Nephron progenitor cell (in vitro differentiated cells): ENCODE measurements at regions not wholly inside any gene's neighbourhood (a gene's known extent, or its start where the extent isn't known, plus 50 kb on each side); places are given as distances from the start of the nearest gene placed in this dataset.
A peak's percentile ranks its signal among the peaks of the same experiment; 100 is the strongest.

Experiments used
- DNase-seq: peaks from one replicate; pipeline ENCODE4 v3.0.0; 2021
- H3K27ac Mint-ChIP-seq: 2 replicates; pipeline ENCODE4 v1.8.0; 2021; ENCODE audit warnings: mild to moderate bottlenecking, moderate library complexity, mixed read lengths
- H3K27me3 Mint-ChIP-seq: 2 replicates; pipeline ENCODE4 v1.8.0; 2021; ENCODE audit warnings: mild to moderate bottlenecking, low read depth, mixed read lengths; ENCODE audit not compliant: poor library complexity
- H3K36me3 Mint-ChIP-seq: 2 replicates; pipeline ENCODE4 v1.8.0; 2021; ENCODE audit warnings: low read depth, mixed read lengths
- H3K4me1 Mint-ChIP-seq: 2 replicates; pipeline ENCODE4 v1.8.0; 2021; ENCODE audit warnings: mixed read lengths
- H3K4me3 Mint-ChIP-seq: 2 replicates; pipeline ENCODE4 v1.8.0; 2021; ENCODE audit warnings: mild to moderate bottlenecking, moderate library complexity, mixed read lengths
- H3K9me3 Mint-ChIP-seq: 2 replicates; pipeline ENCODE4 v1.8.0; 2021; ENCODE audit warnings: mild to moderate bottlenecking, moderate library complexity, mixed read lengths
- CTCF ChIP-seq: fragments of 200-600 bp; sonication (generic); IDR thresholded peaks from 2 replicates; pipeline ENCODE4 v1.5.0; 2021; ENCODE audit warnings: antibody characterized with exemption

GRCh38 chr2:9127316-9127715 lies 79.3 kb upstream of the ASAP2 start:
- Mint-ChIP-seq H3K27ac (no peak overlapping the region), H3K9me3 (peaks cover 26% of the 10 kb centered on the region)

GRCh38 chr2:9126540-9126939 lies 80.1 kb upstream of the ASAP2 start:
- TF ChIP-seq CTCF: no peak
- no peak for DNase-seq
- H3K4me3 Mint-ChIP-seq: no peak overlapping the region
- H3K27ac Mint-ChIP-seq: no peak overlapping the region
- peaks cover 21% of the 10 kb centered on the region for H3K9me3 Mint-ChIP-seq
- H3K27me3 Mint-ChIP-seq: peaks cover 4% of the 10 kb centered on the region
- peaks cover 10% of the 10 kb centered on the region for H3K36me3 Mint-ChIP-seq
- peaks cover 16% of the 10 kb centered on the region for H3K4me1 Mint-ChIP-seq

More at GRCh38 chr2:9127316-9127715, 79.3 kb upstream of the ASAP2 start:
- DNase-seq: no peak
- H3K27me3 Mint-ChIP-seq: peaks cover under 1% of the 10 kb centered on the region
- H3K4me3 Mint-ChIP-seq: no peak overlapping the region
- peaks cover 16% of the 10 kb centered on the region for H3K4me1 Mint-ChIP-seq
- TF ChIP-seq CTCF: no peak
- peaks cover 10% of the 10 kb centered on the region for H3K36me3 Mint-ChIP-seq

GRCh38 chr2:9124231-9124741 lies 82.3 kb upstream of the ASAP2 start:
- peaks cover 16% of the 10 kb centered on the region for H3K4me1 Mint-ChIP-seq
- TF ChIP-seq CTCF: no peak
- H3K9me3 Mint-ChIP-seq: peaks cover 21% of the 10 kb centered on the region
- peaks cover 4% of the 10 kb centered on the region for H3K27me3 Mint-ChIP-seq
- DNase-seq: no peak
- H3K36me3 Mint-ChIP-seq: peaks cover 10% of the 10 kb centered on the region
- H3K4me3 Mint-ChIP-seq: no peak overlapping the region
- H3K27ac Mint-ChIP-seq: peak overlapping the region; percentile 39

GRCh38 chr2:9123069-9123468 lies 83.5 kb upstream of the ASAP2 start:
- Mint-ChIP-seq H3K4me1 (peaks cover 16% of the 10 kb centered on the region), H3K9me3 (peaks cover 14% of the 10 kb centered on the region), H3K36me3 (peaks cover 5% of the 10 kb centered on the region), H3K27ac (no peak overlapping the region), H3K4me3 (no peak overlapping the region), H3K27me3 (peaks cover 4% of the 10 kb centered on the region)
- no peak for TF ChIP-seq CTCF
- no peak for DNase-seq

GRCh38 chr2:9122367-9122766 lies 84.2 kb upstream of the ASAP2 start:
- Mint-ChIP-seq H3K9me3 (peaks cover 12% of the 10 kb centered on the region), H3K27ac (peak overlapping the region; percentile 13), H3K36me3 (peaks cover 5% of the 10 kb centered on the region), H3K4me3 (no peak overlapping the region), H3K4me1 (peaks cover 16% of the 10 kb centered on the region), H3K27me3 (peaks cover 4% of the 10 kb centered on the region)
- DNase-seq: no peak
- TF ChIP-seq CTCF: no peak

GRCh38 chr2:9118383-9118960 lies 88.1 kb upstream of the ASAP2 start:
- Mint-ChIP-seq H3K27ac (no peak overlapping the region), H3K9me3 (no peaks in the 10 kb centered on the region), H3K4me1 (peaks cover 1% of the 10 kb centered on the region), H3K36me3 (no peaks in the 10 kb centered on the region), H3K27me3 (peaks cover 4% of the 10 kb centered on the region), H3K4me3 (no peak overlapping the region)
- no peak for DNase-seq
- no peak for TF ChIP-seq CTCF
